Gastroesophageal sphincter (tissue), 3 donors: ENCODE measurements at regions not wholly inside any gene's neighbourhood (a gene's known extent, or its start where the extent isn't known, plus 50 kb on each side); places are given as distances from the start of the nearest gene placed in this dataset.

Source experiments
- EP300 ChIP-seq: sonication (generic); formaldehyde crosslinking; IDR thresholded peaks from one replicate; pipeline ENCODE4 v1.6.1; 2017; ENCODE audit warnings: antibody characterized with exemption, mild to moderate bottlenecking
- POLR2AphosphoS5 ChIP-seq: sonication (generic); formaldehyde crosslinking; IDR thresholded peaks from one replicate; pipeline ENCODE4 v1.6.1; 2017; ENCODE audit warnings: antibody characterized with exemption
- TF ChIP-seq, protein P1 (sequence below), 4 experiments: fragments of 200-600 bp in 2 of 4; fragments of 450-650 bp in 2 of 4; sonication (generic) in 1 of 4; IDR thresholded peaks; one replicate each; pipeline ENCODE4 v1.5.1; 2017 to 2019; ENCODE audit warnings: antibody characterized with exemption in 4 of 4, mild to moderate bottlenecking in 2 of 4, moderate library complexity in 2 of 4

DNA sequence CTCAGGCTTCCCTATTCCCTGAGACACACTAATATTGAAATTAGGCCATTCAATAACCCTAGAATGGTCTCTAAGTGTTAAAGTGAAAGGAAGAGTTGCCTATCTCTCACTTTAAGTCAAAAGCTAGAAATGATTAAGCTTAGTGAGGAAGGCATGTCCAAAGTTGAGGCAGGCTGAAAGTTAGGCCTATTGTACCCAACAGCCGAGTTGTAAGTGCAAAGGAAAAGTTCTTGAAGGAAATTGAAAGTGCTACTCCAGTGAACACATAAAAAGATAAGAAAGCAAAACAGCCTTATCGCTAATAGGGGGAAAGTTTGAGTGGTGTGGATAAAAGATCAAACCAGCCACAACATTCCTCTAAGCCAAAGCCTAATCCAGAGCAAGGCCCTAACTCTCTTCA lies 117.9 kb upstream of the SPATA12 start:
- TF ChIP-seq, protein P1, sequence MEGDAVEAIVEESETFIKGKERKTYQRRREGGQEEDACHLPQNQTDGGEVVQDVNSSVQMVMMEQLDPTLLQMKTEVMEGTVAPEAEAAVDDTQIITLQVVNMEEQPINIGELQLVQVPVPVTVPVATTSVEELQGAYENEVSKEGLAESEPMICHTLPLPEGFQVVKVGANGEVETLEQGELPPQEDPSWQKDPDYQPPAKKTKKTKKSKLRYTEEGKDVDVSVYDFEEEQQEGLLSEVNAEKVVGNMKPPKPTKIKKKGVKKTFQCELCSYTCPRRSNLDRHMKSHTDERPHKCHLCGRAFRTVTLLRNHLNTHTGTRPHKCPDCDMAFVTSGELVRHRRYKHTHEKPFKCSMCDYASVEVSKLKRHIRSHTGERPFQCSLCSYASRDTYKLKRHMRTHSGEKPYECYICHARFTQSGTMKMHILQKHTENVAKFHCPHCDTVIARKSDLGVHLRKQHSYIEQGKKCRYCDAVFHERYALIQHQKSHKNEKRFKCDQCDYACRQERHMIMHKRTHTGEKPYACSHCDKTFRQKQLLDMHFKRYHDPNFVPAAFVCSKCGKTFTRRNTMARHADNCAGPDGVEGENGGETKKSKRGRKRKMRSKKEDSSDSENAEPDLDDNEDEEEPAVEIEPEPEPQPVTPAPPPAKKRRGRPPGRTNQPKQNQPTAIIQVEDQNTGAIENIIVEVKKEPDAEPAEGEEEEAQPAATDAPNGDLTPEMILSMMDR (IDR thresholded peaks at IDR 0.05) = no peak
- no peak for TF ChIP-seq EP300
- no peak for TF ChIP-seq POLR2AphosphoS5
